ENCODE measurements at regions not wholly inside any gene's neighbourhood (a gene's known extent, or its start where the extent isn't known, plus 50 kb on each side); places are given as distances from the start of the nearest gene placed in this dataset.

- TF ChIP-seq, protein P1, sequence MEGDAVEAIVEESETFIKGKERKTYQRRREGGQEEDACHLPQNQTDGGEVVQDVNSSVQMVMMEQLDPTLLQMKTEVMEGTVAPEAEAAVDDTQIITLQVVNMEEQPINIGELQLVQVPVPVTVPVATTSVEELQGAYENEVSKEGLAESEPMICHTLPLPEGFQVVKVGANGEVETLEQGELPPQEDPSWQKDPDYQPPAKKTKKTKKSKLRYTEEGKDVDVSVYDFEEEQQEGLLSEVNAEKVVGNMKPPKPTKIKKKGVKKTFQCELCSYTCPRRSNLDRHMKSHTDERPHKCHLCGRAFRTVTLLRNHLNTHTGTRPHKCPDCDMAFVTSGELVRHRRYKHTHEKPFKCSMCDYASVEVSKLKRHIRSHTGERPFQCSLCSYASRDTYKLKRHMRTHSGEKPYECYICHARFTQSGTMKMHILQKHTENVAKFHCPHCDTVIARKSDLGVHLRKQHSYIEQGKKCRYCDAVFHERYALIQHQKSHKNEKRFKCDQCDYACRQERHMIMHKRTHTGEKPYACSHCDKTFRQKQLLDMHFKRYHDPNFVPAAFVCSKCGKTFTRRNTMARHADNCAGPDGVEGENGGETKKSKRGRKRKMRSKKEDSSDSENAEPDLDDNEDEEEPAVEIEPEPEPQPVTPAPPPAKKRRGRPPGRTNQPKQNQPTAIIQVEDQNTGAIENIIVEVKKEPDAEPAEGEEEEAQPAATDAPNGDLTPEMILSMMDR (IDR thresholded peaks at IDR 0.05; ENCODE audit: control extremely low read depth in 1 of 3, insufficient read depth in 1 of 3, low read depth in 1 of 3, low read length in 3 of 3) = peak in 2 of 3 experiments; percentile 21 to 33; a peak in 2 of 4 replicates
- TF ChIP-seq HDAC6 (IDR thresholded peaks at IDR 0.05; ENCODE audit: low read depth, low read length) (no peak), SP2 (IDR thresholded peaks at IDR 0.05; ENCODE audit: low read length) (no peak), SP1 (IDR thresholded peaks at IDR 0.05; ENCODE audit: low read depth, low read length) (no peak), POLR2AphosphoS5 (IDR thresholded peaks at IDR 0.05; ENCODE audit: low read depth, low read length) (no peak), TAF1 (IDR thresholded peaks at IDR 0.05; ENCODE audit: low read depth, low read length) (no peak), ATF2 (IDR thresholded peaks at IDR 0.05; ENCODE audit: low read length) (no peak), POLR2A (IDR thresholded peaks at IDR 0.05; ENCODE audit: control extremely low read depth in 1 of 2, low read depth in 2 of 2, low read length in 2 of 2) (no peak), CHD1 (IDR thresholded peaks at IDR 0.05; ENCODE audit: low read depth, low read length) (no peak), EZH2 (IDR thresholded peaks at IDR 0.05; ENCODE audit: low read depth, low read length, severe bottlenecking) (no peak)
- TF ChIP-seq, protein P2, sequence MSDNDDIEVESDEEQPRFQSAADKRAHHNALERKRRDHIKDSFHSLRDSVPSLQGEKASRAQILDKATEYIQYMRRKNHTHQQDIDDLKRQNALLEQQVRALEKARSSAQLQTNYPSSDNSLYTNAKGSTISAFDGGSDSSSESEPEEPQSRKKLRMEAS (IDR thresholded peaks at IDR 0.05) = no peak
Observed at GRCh38 chr6:150670311-150670710, 70.6 kb downstream of the PLEKHG1 start.

Measured in H1 (cell line).